H1 (cell line): ENCODE measurements at regions not wholly inside any gene's neighbourhood (a gene's known extent, or its start where the extent isn't known, plus 50 kb on each side); places are given as distances from the start of the nearest gene placed in this dataset.

Experiments
- CTCF ChIA-PET: fragments of 300-600 bp; sonication (Branson Sonifier 250); formaldehyde crosslinking; loops from one replicate; lab custom pipeline; 2021; ENCODE audit not compliant: partially characterized antibody; lab: Charles Lee
- POLR2A ChIA-PET: fragments of 300-600 bp; sonication (Branson Sonifier 250); formaldehyde crosslinking; loops from one replicate; lab custom pipeline; 2021; ENCODE audit warnings: inconsistent platforms; ENCODE audit not compliant: partially characterized antibody; lab: Charles Lee
- DNase-seq, 2 experiments: peaks; one replicate each; pipeline versions ENCODE4 v3.0.0 to v3.0.0-alpha.2; 2010 to 2022; ENCODE audit warnings: low spot score in 2 of 2, low read depth in 1 of 2, mixed read lengths in 1 of 2
- FAIRE-seq: peaks from 2 replicates; lab custom pipeline; 2011; peaks lifted over from hg19 to GRCh38; lab: Jason Lieb, UNC
- H2AFZ ChIP-seq: 2 replicates; pipeline ENCODE4 v1.8.1; 2012; ENCODE audit warnings: low read length, inconsistent platforms
- H2AK5ac ChIP-seq: 2 replicates; pipeline ENCODE4 v1.6.1; 2013; ENCODE audit warnings: low read depth, low read length
- H2BK120ac ChIP-seq: replicated peaks from 2 replicates; pipeline ENCODE3; 2013; ENCODE audit warnings: low read depth, low read length, inconsistent platforms
- H2BK12ac ChIP-seq: 2 replicates; pipeline ENCODE4 v1.6.1; 2013; ENCODE audit warnings: low read depth, low read length
- H2BK15ac ChIP-seq: 2 replicates; pipeline ENCODE4 v1.6.1; 2013; ENCODE audit warnings: low read length
- H2BK20ac ChIP-seq: 2 replicates; pipeline ENCODE4 v1.6.1; 2013; ENCODE audit warnings: low read length
- H2BK5ac ChIP-seq: 2 replicates; pipeline ENCODE4 v1.6.1; 2013; ENCODE audit warnings: low read depth, low read length
- H3K14ac ChIP-seq: 2 replicates; pipeline ENCODE4 v1.6.1; 2013; ENCODE audit warnings: inconsistent platforms; ENCODE audit not compliant: insufficient read length
- H3K18ac ChIP-seq: 2 replicates; pipeline ENCODE4 v1.6.1; 2013; ENCODE audit warnings: low read length; ENCODE audit errors: extremely low read depth
- H3K23ac ChIP-seq: 2 replicates; pipeline ENCODE4 v1.6.1; 2013; ENCODE audit warnings: inconsistent platforms; ENCODE audit not compliant: insufficient read length
- H3K23me2 ChIP-seq: 2 replicates; pipeline ENCODE4 v1.6.1; 2013; ENCODE audit warnings: low read depth, low read length
- H3K27ac ChIP-seq: 2 replicates; pipeline ENCODE4 v1.6.1; 2011; ENCODE audit warnings: low read depth, low read length, inconsistent platforms
- H3K27me3 ChIP-seq, 4 experiments: replicated peaks in 1 of 4; 1 replicate in 1 of 4; 2 replicates in 3 of 4; pipeline versions ENCODE4 v1.6.1 to v1.8.1; 2011 to 2013; ENCODE audit warnings: low read length in 3 of 4, mild to moderate bottlenecking in 3 of 4, inconsistent platforms in 2 of 4, mixed read lengths in 2 of 4, moderate library complexity in 1 of 4; ENCODE audit not compliant: control insufficient read depth in 3 of 4, insufficient read depth in 3 of 4; ENCODE audit errors: extremely low read depth in 1 of 4
- H3K36me3 ChIP-seq, 4 experiments: 2 replicates each; pipeline versions ENCODE4 v1.6.1 to v1.8.1; 2011 to 2013; ENCODE audit warnings: mild to moderate bottlenecking in 4 of 4, low read length in 3 of 4, moderate library complexity in 2 of 4, control low read depth in 1 of 4, inconsistent platforms in 1 of 4; ENCODE audit not compliant: insufficient read depth in 4 of 4, control insufficient read depth in 2 of 4
- H3K4ac ChIP-seq: replicated peaks from 2 replicates; pipeline ENCODE3; 2013; ENCODE audit warnings: low read length, low read depth, mixed read lengths, inconsistent platforms; ENCODE audit not compliant: insufficient read length
- H3K4me1 ChIP-seq, 4 experiments: replicated peaks in 1 of 4; 1 replicate in 1 of 4; 2 replicates in 3 of 4; pipeline versions ENCODE4 v1.6.1 to v1.8.1; 2011 to 2013; ENCODE audit warnings: low read length in 3 of 4, inconsistent platforms in 2 of 4, mixed read lengths in 1 of 4; ENCODE audit not compliant: insufficient read depth in 4 of 4, control insufficient read depth in 3 of 4
- H3K4me2 ChIP-seq, 2 experiments: 2 replicates each; pipeline versions ENCODE4 v1.6.1 to v1.8.1; 2011 to 2013; ENCODE audit warnings: low read depth in 2 of 2, low read length in 2 of 2, control low read depth in 1 of 2, inconsistent platforms in 1 of 2, mild to moderate bottlenecking in 1 of 2; ENCODE audit not compliant: insufficient read depth in 1 of 2
- H3K4me3 ChIP-seq, 4 experiments: fragments of 200-600, 300-600 bp in 1 of 4; sonication (generic), shearing (Covaris generic), sonication (Bioruptor Twin) in 1 of 4; 2 replicates each; pipeline versions ENCODE4 v1.5.1 to v1.8.1; 2011 to 2016; ENCODE audit warnings: low read length in 4 of 4, low read depth in 3 of 4, control low read depth in 2 of 4, inconsistent platforms in 2 of 4, mild to moderate bottlenecking in 2 of 4, mixed read lengths in 1 of 4, moderate library complexity in 1 of 4; ENCODE audit not compliant: insufficient read depth in 2 of 4; ENCODE audit errors: extremely low read depth in 1 of 4
- H3K56ac ChIP-seq: replicated peaks from 2 replicates; pipeline ENCODE3; 2013; ENCODE audit warnings: low read depth, mild to moderate bottlenecking, mixed read lengths, low read length, inconsistent platforms; ENCODE audit not compliant: insufficient read length
- H3K79me1 ChIP-seq: 2 replicates; pipeline ENCODE4 v1.6.1; 2013; ENCODE audit warnings: low read depth, low read length, control low read depth
- H3K79me2 ChIP-seq, 2 experiments: 2 replicates each; pipeline versions ENCODE4 v1.6.1 to v1.8.1; 2012 to 2013; ENCODE audit warnings: low read length in 2 of 2, mild to moderate bottlenecking in 2 of 2, inconsistent platforms in 1 of 2; ENCODE audit not compliant: insufficient read depth in 2 of 2, control insufficient read depth in 1 of 2
- H3K9ac ChIP-seq, 4 experiments: replicated peaks in 1 of 4; 1 replicate in 1 of 4; 2 replicates in 3 of 4; pipeline versions ENCODE4 v1.6.1 to v1.8.1; 2011 to 2013; ENCODE audit warnings: low read depth in 3 of 4, low read length in 3 of 4, control low read depth in 2 of 4, mild to moderate bottlenecking in 2 of 4, moderate library complexity in 2 of 4, inconsistent platforms in 1 of 4; ENCODE audit errors: extremely low read depth in 1 of 4
- H3K9me3 ChIP-seq, 2 experiments: 2 replicates each; pipeline versions ENCODE4 v1.6.1 to v1.8.1; 2012 to 2013; ENCODE audit warnings: mild to moderate bottlenecking in 2 of 2, moderate library complexity in 2 of 2, control low read depth in 1 of 2, inconsistent platforms in 1 of 2, low read depth in 1 of 2, low read length in 1 of 2, mixed read lengths in 1 of 2; ENCODE audit not compliant: insufficient read depth in 2 of 2
- H4K20me1 ChIP-seq, 2 experiments: replicated peaks in 1 of 2; 2 replicates each; pipeline versions ENCODE3 to v1.8.1; 2011 to 2013; ENCODE audit warnings: inconsistent platforms in 2 of 2, low read length in 2 of 2, mild to moderate bottlenecking in 1 of 2; ENCODE audit not compliant: insufficient read depth in 2 of 2, control insufficient read depth in 1 of 2
- H4K5ac ChIP-seq: 2 replicates; pipeline ENCODE4 v1.6.1; 2013; ENCODE audit warnings: low read length, low read depth, mixed read lengths, inconsistent platforms; ENCODE audit not compliant: insufficient read length
- H4K8ac ChIP-seq: 2 replicates; pipeline ENCODE4 v1.8.0; 2013; ENCODE audit warnings: mild to moderate bottlenecking, moderate library complexity, low read length, inconsistent platforms; ENCODE audit not compliant: insufficient read depth; ENCODE audit errors: extremely low read depth
- H4K91ac ChIP-seq: replicated peaks from 2 replicates; pipeline ENCODE3; 2013; ENCODE audit warnings: low read length, mixed read lengths, inconsistent platforms; ENCODE audit not compliant: insufficient read length
- GABPA ChIP-seq: IDR thresholded peaks from 2 replicates; pipeline ENCODE4 v1.6.1; 2011; ENCODE audit warnings: mild to moderate bottlenecking, low read length, moderate library complexity, borderline replicate concordance; ENCODE audit not compliant: insufficient read depth
- POU5F1 ChIP-seq: IDR thresholded peaks from 2 replicates; pipeline ENCODE4 v1.6.1; 2011; ENCODE audit warnings: low read depth, mild to moderate bottlenecking, low read length, moderate library complexity
- SRF ChIP-seq: IDR thresholded peaks from 2 replicates; pipeline ENCODE4 v1.6.1; 2011; ENCODE audit warnings: mild to moderate bottlenecking, low read depth, low read length, moderate library complexity
- WGBS, 2 experiments: shearing (Covaris generic) in 1 of 2; methylation state at CpG; one replicate each; pipeline versions ENCODE4 v1.1.6 to v1.1.7; 2013 to 2015; ENCODE audit warnings: low lambda C conversion rate in 2 of 2, mixed read lengths in 2 of 2, inconsistent platforms in 1 of 2, low coverage in 1 of 2, missing lambda C conversion rate in 1 of 2; ENCODE audit not compliant: insufficient replicate concordance in 2 of 2, insufficient coverage in 1 of 2, insufficient read length in 1 of 2; ENCODE audit errors: extremely low coverage in 1 of 2, missing lambda C conversion rate in 1 of 2; 5-methylcytosine and 5-hydroxymethylcytosine counted together

DNA sequence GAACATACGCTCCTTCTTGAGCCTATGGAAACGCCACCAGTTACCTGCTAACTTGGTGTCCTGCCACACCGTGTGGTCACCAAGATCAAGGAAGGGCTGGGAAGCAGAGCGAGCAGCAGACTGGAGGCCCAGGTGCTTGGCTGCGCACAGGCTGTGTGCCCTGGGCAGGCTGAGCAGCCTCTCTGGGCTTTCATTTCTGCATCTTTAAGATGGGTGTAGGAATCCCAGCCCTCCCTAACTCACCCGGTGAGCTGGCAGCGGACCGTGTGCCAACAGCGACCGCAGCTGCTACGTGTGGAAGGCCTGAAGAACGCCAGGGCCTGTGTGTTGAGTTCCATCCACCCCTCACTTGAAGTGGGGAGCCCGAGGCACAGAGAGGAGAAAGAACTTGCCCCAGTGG lies 80.0 kb downstream of the IRF8 start:
- H3K14ac ChIP-seq, result no peak overlapping the region
- H3K27ac ChIP-seq, result no peak overlapping the region
- CTCF ChIA-PET, result interaction anchor here (4.0 kb wide), 1 partner anchor 160 kb away, joined by 13 read pairs; no protein-coding TSS in a partner anchor
- H3K79me2 ChIP-seq, result no peaks in the 10 kb centered on the region
- H2AFZ ChIP-seq, result no peak overlapping the region
- H3K9me3 ChIP-seq, result peaks cover 2 to 5% of the 10 kb centered on the region in 2 experiments; a peak in 3 of 4 replicates
- no peak overlapping the region for H3K4me2 ChIP-seq
- WGBS, 2 experiments, result 90% methylated on average over 13 of the region's 13 CpGs; no CpG with 5 or more reads in 1 of the 2 experiments
- H2BK12ac ChIP-seq, result no peak overlapping the region
- H3K18ac ChIP-seq, result no peak overlapping the region
- H2BK20ac ChIP-seq, result no peak overlapping the region
- H2AK5ac ChIP-seq, result no peak overlapping the region
- no peaks in the 10 kb centered on the region for H3K36me3 ChIP-seq
- H3K4ac ChIP-seq, result no peak overlapping the region
- no peaks in the 10 kb centered on the region for H3K27me3 ChIP-seq
- H4K20me1 ChIP-seq, result no peaks in the 10 kb centered on the region
- H3K4me3 ChIP-seq, result no peak overlapping the region
- H3K79me1 ChIP-seq, result no peaks in the 10 kb centered on the region
- no peak for TF ChIP-seq GABPA
- no peak for TF ChIP-seq SRF
- TF ChIP-seq POU5F1, result no peak
- TF ChIP-seq, all 59 proteins: peak for 0
- Histone ChIP-seq H4K91ac (no peak overlapping the region), H3K23me2 (no peaks in the 10 kb centered on the region), H3K9ac (no peak overlapping the region), H2BK5ac (no peak overlapping the region), H2BK15ac (no peak overlapping the region), H4K8ac (no peak overlapping the region; the same call in 1 of the 2 replicates), H4K5ac (no peak overlapping the region), H3K4me1 (peaks cover 0 to 5% (median 1%) of the 10 kb centered on the region in 4 experiments; a peak in 1 of 7 replicates), H3K56ac (no peak overlapping the region), H3K23ac (no peak overlapping the region), H2BK120ac (no peak overlapping the region)
- POLR2A ChIA-PET, result no interaction called here
- DNase-seq (no peak), FAIRE-seq (no peak)
